HG03378 (cell line): ENCODE measurements at regions not wholly inside any gene's neighbourhood (a gene's known extent, or its start where the extent isn't known, plus 50 kb on each side); places are given as distances from the start of the nearest gene placed in this dataset.

Experiments
- ATAC-seq: cut with Tn5 transposase; IDR thresholded peaks from one replicate; pipeline ENCODE4 v1.9.1; 2021; ENCODE audit warnings: mild to moderate bottlenecking, moderate library complexity; ENCODE audit not compliant: unreplicated experiment

GRCh38 chr3:111311126-111311525, 230.9 kb upstream of the CD96 start:
- ATAC-seq, result no peak

DNA sequence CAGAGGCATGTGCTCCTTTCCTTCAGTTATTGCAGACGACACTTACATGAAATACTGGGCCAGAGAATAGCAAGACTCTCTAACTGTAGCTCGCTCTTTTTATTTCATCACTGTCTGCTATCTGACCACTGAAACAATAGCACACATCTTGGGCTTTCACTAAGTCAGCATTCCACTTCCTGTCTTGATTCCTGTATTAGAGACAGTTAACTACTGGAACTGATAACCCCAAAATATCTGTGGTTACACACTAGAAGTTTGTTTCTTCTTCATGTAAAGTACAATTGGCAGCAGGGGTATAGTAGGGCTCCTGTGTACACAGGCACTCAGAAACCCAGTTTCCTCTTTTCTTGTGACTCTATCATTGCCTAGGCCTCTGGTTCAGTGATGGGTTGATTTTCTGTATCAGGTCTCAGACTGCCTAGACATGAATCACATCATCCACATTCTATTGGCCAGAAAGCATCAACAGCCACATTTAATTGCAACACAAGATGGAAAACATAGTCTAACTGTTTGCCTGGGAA, 230.2 kb upstream of the CD96 start:
- ATAC-seq, result peak; percentile 94

- no peak for ATAC-seq
Observed at GRCh38 chr3:111314181-111314873, 227.7 kb upstream of the CD96 start.

DNA sequence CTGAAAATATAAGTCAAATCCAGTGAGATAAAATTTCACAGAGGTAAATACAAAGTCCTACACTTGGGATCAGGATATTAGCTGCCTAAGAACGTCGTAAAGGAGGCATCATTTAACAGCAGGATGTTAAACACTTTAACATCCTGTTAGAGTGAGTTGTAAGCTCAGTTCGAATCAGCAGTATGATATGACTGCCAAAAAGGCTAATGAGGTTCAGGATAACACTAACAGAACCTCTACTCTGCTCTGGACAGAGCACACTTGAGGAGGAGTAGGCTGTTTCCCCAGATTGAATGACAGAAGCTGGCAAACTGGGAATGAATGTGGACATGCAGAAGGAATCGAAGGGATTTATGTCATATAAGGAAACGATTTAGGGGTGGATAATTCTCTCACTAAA, 227.1 kb upstream of the CD96 start:
- no peak for ATAC-seq

DNA sequence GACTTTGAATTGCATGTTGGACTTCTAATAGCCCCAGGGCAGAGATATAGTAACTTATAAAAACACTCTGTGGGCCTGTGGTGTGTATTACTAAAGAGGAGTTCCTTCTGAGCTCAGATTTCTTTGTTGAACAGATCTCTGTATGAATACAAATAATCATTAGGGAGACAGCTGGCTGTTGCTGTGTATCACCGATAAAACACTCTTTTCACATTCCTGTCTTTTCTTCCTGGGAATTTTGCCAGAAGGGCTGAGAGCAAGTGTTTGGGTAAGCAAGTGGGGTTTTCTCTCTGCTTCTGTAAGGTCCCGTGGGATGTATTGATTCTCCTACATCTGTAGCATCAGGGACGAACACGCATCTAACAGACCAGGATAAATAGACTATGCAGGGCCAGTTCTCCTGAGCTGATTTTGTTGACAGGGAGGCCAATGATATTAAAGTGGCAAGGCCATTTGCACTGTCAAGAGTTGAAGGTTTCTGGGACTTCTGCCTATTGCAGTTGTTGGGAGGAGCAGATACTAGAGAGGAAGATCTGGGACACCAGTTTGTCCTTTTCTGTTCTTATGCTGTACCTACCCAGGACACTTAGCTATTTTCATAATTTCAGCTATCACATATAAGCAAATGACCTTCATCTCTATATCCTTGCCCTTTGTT, 225.9 kb upstream of the CD96 start:
- no peak for ATAC-seq

- ATAC-seq, result no peak
Observed at GRCh38 chr3:111318289-111318688, 223.7 kb upstream of the CD96 start.

- peak; percentile 67 for ATAC-seq
Observed at GRCh38 chr3:111319598-111319997, 222.4 kb upstream of the CD96 start.

- ATAC-seq, result no peak
Observed at GRCh38 chr3:111321786-111322185, 220.2 kb upstream of the CD96 start.

GRCh38 chr3:111323019-111323418, 219.0 kb upstream of the CD96 start:
- no peak for ATAC-seq

- no peak for ATAC-seq
Observed at GRCh38 chr3:111324151-111324550, 217.8 kb upstream of the CD96 start.

DNA sequence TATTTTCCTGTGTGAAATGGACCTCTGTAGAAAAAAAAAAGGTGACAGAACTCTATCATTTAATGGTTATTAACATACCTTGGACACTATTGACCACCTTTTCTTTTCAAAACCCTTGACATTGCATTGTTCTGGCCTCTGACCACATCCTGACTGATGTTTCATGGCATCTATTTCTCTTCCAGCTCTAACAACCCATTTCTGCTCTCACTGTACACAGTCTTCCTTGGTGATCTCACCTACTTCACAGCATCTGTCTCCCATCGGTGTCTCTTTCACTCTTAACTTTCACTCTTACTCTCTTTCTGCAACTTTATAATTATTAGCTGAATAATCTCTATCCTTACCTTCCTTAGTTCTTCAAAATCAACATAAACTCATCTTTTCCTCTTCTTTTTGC, 217.4 kb upstream of the CD96 start:
- ATAC-seq, result peak; percentile 56

DNA sequence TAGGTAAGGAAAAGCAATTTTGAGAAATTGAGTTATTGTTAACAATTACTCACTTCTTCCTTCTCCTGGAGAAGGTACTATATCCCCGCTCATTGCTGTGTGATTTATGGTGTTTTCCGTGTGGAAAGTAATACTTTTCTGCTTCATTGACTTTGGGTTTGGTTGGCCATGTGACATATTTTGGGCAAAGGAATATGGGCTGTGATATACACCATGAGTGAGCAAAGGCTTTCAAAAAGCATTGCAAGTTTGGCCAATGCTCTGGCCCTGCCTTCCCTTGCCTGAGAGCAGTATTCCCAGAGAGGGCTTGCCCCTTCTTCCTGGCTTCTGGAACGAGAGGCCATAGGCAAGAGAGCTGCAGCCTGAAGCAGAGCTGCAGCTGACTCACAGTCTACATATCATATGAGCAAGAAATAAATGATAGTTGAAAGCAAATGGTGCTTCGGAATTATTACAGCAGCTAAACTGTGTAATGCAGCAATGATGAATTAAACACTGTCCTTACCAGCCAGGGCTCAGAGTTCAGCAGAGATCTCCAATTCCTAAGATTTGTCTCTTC, 216.8 kb upstream of the CD96 start:
- ATAC-seq, result no peak

- ATAC-seq, result peak; percentile 61
Observed at GRCh38 chr3:111326144-111326995, 215.6 kb upstream of the CD96 start.

GRCh38 chr3:111331306-111331705, 210.7 kb upstream of the CD96 start:
- no peak for ATAC-seq

- no peak for ATAC-seq
Observed at GRCh38 chr3:111331912-111332311, 210.1 kb upstream of the CD96 start.

GRCh38 chr3:111332488-111333080, 209.4 kb upstream of the CD96 start:
- ATAC-seq, result no peak

DNA sequence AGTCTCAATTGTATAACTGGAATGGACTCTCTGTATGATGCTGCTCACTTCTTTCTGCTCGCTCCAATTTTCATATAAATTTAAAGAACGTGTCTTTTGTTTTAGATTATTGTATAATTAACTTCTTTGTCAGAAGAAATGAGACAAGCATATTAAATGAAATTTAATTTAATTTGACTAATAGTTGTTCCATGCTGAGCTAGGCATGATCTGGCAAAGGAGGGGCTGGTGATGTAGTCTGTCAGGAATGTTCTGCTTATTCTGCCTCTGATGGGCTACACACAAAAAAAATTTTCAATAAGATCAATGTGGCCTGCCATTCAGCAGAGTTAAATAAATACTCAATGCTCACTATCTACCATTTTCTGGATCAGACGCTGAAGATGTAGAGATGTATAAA, 208.4 kb upstream of the CD96 start:
- ATAC-seq, result no peak

DNA sequence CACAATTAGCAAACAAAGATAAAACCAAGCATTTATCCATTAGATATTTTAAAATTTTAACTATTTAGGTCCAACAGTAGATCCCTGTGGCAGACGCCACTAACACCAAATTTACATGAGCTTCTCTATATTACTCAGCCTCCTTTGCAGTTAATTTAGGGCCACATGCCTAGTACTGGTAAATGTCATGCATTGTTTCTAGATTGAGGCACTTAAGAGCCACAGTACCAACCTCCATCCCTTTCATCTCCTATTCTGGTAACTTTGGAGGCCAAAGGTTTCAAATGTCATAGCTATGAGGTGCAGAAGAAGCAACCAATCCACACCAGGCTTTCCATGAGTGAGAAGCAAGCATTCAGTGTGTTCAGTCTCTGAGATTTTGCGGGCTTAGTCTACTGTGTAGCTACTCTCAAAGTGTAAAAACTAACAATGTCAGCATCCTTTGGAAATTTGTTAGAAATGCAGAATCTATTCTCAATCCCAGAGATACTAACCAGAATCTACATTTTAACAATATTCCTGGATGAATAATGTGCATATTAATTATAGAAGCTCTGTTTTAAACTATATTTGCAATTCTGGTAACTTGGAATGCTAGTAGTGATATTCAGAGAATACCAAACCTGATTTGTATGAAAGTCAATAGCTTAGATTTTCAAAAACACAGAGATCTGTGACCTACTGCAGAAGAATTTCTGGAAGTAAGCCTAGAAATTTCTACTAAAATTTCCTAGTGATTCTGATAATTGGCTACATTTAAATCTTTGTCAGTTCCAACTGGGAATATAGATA, 206.3 kb upstream of the CD96 start:
- ATAC-seq, result peak; percentile 76

DNA sequence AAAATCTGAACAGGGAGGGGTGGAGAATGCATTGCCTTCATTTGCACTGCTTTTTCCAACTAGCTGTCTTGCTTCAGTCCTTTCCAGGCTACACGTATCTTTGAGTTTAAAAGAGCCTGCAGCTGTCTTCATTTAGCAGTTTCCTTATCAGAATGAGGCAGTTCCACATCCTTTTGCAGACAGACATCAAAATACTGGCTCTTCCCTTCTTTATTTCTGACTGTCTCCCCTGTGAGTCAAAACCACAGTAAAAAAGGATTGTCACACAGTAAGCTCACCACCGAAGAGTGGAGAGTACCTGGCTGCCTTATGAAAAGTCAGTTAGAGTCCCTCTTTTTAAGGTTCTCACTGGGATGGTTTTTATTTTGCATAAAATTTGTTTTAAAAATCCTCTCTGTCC, 205.5 kb upstream of the CD96 start:
- ATAC-seq, result no peak

DNA sequence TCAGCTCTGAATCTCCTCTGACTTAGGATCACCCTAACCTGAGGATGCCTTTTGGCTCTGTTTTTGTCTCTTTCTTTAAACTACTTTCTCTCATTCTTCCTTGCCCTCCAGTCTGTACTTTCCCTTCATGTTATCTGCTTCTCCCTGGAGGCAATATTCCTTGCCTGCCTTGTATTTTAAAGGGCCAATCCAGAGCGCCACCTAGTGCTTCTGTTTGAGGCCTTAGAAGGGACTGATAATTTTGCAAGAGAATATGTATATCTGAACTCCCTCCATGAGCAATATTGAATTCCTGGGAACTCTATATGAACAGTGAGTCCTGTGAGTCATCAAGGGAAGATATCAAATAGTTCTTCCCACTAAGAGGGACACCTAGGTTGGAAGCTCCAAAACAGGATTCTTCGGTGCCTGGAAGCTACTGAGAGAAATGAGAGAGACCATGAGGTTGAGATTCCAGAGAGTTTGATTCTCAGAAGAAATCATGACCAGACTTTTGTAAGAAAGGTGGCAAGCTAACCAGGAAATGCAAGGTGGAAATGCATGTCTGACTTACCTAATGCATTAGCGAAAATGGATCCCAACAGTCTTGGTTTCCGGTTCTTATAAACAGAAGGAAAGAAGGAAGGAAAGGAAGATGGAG, 203.8 kb upstream of the CD96 start:
- ATAC-seq, result peak; percentile 56
